ENCODE measurements at regions not wholly inside any gene's neighbourhood (a gene's known extent, or its start where the extent isn't known, plus 50 kb on each side); places are given as distances from the start of the nearest gene placed in this dataset.
"Not testable (repeated sequence)": the region's sequence is repeated elsewhere in the genome, so short reads cannot be mapped to it uniquely, and the experiment has no call there.

DNA sequence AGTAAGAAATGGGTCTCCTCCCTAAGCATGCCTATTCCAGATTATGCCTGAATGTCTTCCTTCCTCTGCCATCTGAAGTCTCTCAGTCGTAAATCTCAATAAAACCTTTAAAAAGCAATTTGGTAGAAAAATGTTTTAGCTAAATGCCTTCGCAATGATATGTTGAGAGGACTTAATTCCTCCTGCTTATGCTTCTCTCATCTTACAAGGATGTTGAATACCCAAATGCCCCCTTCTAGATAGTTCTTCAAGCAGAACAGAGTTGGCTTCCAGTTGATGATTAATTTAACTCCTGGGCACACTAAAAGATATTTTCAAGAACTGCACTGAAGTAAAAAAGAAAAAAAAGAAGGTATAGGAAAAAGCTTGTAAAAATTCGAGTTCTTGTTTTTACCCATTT lies 275.0 kb upstream of the SPTLC3 start:
- DNase-seq (ENCODE audit: low read depth): no peak
- TF ChIP-seq, protein P1, sequence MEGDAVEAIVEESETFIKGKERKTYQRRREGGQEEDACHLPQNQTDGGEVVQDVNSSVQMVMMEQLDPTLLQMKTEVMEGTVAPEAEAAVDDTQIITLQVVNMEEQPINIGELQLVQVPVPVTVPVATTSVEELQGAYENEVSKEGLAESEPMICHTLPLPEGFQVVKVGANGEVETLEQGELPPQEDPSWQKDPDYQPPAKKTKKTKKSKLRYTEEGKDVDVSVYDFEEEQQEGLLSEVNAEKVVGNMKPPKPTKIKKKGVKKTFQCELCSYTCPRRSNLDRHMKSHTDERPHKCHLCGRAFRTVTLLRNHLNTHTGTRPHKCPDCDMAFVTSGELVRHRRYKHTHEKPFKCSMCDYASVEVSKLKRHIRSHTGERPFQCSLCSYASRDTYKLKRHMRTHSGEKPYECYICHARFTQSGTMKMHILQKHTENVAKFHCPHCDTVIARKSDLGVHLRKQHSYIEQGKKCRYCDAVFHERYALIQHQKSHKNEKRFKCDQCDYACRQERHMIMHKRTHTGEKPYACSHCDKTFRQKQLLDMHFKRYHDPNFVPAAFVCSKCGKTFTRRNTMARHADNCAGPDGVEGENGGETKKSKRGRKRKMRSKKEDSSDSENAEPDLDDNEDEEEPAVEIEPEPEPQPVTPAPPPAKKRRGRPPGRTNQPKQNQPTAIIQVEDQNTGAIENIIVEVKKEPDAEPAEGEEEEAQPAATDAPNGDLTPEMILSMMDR (IDR thresholded peaks at IDR 0.05; ENCODE audit: low read length, missing control alignments): no peak
- no peak overlapping the region for H3K4me3 ChIP-seq (replicated peaks; ENCODE audit: low read depth, low read length)

DNA sequence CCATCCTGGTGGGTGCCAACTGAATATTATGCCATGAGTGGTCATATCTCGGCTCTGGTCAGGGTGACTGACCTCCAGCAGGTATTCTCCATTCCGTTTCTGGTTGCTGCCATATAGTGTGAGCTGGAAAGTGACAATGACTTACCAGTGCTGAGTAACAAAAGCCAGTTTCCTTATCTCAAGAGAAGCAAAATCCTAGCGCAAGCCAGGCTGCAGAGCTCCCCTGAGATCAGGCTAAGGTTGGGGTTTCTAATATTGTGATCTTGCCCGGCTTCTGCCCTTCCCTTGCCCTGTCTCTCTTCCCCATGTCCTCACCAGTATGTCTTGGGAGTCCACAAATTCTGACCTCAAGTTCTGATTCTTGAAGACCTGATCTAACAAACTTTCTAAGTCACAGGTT lies 271.3 kb upstream of the SPTLC3 start:
- no peak overlapping the region for H3K4me3 ChIP-seq (replicated peaks; ENCODE audit: low read depth, low read length)
- no peak for DNase-seq (ENCODE audit: low read depth)
- TF ChIP-seq, protein P1 (IDR thresholded peaks at IDR 0.05; ENCODE audit: low read length, missing control alignments): no peak

GRCh38 chr20:12737900-12738299 lies 270.9 kb upstream of the SPTLC3 start:
- TF ChIP-seq, protein P1 (IDR thresholded peaks at IDR 0.05; ENCODE audit: low read length, missing control alignments): no peak
- H3K4me3 ChIP-seq (replicated peaks; ENCODE audit: low read depth, low read length): no peak overlapping the region
- DNase-seq (ENCODE audit: low read depth): no peak

DNA sequence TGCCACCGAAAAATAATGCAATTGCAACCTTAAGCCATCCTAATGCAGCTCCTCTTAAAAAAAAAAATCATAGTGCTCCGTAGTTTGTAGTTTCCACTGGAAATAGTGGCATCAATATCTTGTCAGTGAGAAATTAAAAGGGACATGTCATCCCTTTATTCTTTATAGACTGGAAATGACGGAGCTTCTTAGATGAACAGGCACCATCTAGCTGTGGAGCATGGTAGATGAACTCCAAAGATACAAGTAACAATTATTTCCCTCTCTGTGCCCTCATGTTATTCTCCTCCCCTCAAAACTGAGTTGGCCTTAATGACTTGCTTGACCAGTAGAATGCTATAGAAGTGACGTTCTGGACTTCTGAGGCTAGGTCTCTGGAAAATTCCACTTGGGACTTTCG lies 268.1 kb upstream of the SPTLC3 start:
- no peak for DNase-seq (ENCODE audit: low read depth)
- TF ChIP-seq, protein P1 (IDR thresholded peaks at IDR 0.05; ENCODE audit: low read length, missing control alignments): no peak
- H3K4me3 ChIP-seq (replicated peaks; ENCODE audit: low read depth, low read length): no peak overlapping the region

- H3K4me3 ChIP-seq (replicated peaks; ENCODE audit: low read depth, low read length): no peak overlapping the region
- DNase-seq (ENCODE audit: low read depth): no peak
- TF ChIP-seq, protein P1 (IDR thresholded peaks at IDR 0.05; ENCODE audit: low read length, missing control alignments): no peak
Observed at GRCh38 chr20:12744037-12744436, 264.7 kb upstream of the SPTLC3 start.

GRCh38 chr20:12748359-12748994 lies 260.3 kb upstream of the SPTLC3 start:
- TF ChIP-seq, protein P1 (IDR thresholded peaks at IDR 0.05; ENCODE audit: low read length, missing control alignments): no peak
- DNase-seq (ENCODE audit: low read depth): no peak
- H3K4me3 ChIP-seq (replicated peaks; ENCODE audit: low read depth, low read length): no peak overlapping the region

- TF ChIP-seq, protein P1 (IDR thresholded peaks at IDR 0.05; ENCODE audit: low read length, missing control alignments): no peak
- H3K4me3 ChIP-seq (replicated peaks; ENCODE audit: low read depth, low read length): no peak overlapping the region
Observed at GRCh38 chr20:12750221-12750620, 258.6 kb upstream of the SPTLC3 start.

GRCh38 chr20:12752900-12753693 lies 255.7 kb upstream of the SPTLC3 start:
- H3K4me3 ChIP-seq (replicated peaks; ENCODE audit: low read depth, low read length); DNase-seq (ENCODE audit: low read depth): not testable (repeated sequence)

More at GRCh38 chr20:12750221-12750620, 258.6 kb upstream of the SPTLC3 start:
- no peak for DNase-seq (ENCODE audit: low read depth)

- not testable (repeated sequence) for DNase-seq (ENCODE audit: low read depth); H3K4me3 ChIP-seq (replicated peaks; ENCODE audit: low read depth, low read length)
Observed at GRCh38 chr20:12753742-12754141, 255.0 kb upstream of the SPTLC3 start.

GRCh38 chr20:12759493-12759892 lies 249.3 kb upstream of the SPTLC3 start:
- not testable (repeated sequence) for H3K4me3 ChIP-seq (replicated peaks; ENCODE audit: low read depth, low read length); DNase-seq (ENCODE audit: low read depth)

Measured in fibroblast of pulmonary artery (primary cell).